ENCODE measurements at regions not wholly inside any gene's neighbourhood (a gene's known extent, or its start where the extent isn't known, plus 50 kb on each side); places are given as distances from the start of the nearest gene placed in this dataset.
"Not testable (repeated sequence)": the region's sequence is repeated elsewhere in the genome, so short reads cannot be mapped to it uniquely, and the experiment has no call there.

DNA sequence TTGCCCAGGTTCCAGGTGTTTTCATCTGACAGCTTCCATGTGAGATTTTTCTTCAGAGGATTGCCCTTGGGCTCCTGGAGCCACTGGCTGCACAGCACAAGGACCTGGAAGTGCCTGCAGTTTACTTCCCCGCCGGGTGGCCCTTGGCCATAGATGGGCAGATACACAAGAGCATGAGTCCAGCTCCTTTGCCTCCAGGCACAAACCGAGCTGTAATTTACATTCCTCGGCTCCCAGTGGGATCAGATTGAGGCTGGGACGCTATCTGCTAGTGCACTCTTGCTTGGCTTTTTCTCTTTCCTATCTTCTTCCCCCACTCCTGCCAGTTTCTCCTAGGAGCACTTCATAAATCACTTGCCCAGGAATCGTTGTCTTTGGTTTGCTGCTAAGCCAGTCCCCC lies 85.4 kb upstream of the RALY start:
- DNase-seq (ENCODE audit: low read depth): no peak

DNA sequence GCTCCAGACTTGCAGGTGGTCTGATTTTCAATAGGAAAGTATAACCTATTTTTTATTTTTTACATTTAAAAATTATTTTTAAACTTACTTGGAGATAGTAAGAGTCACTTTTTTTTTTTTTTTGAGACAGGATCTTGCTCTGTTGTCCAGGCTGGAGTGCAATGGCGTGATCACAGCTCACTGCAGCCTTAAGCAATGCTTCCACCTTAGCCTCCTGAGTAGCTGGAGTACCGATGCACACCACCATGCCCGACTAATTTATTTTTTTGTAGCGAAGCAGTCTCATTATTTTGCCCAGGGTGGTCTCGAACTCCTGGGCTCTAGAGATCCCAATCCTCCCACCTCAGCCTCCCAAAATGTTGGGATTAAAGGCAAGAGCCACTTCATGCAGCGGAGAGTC lies 84.8 kb upstream of the RALY start:
- no peak for DNase-seq (ENCODE audit: low read depth)

DNA sequence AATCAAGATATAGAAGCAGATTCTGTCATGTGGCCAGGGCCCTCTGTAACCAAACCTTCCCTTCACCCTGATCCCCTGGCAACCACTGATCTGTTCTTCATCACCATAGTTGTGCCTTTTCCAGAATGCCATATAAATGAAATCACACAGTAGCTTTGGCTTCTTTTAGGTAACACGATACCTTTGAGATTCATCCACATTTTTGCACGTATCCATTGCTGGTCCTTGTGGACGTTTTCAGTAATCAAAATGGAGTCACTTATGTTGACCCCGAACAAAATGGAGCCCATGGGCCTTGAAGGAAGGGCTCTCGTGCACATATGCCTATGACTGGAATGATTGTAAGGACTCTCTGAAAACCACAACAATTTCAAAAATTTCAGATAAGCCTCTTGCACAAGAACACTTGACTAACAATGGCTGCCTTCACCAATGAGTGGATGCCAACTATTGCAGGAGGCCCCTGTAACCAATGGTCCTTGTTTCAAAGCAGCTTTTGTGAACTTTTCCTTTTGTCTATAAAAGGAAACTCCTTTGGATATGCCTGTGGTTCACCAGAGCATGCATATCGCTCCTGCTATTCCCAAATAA lies 84.3 kb upstream of the RALY start:
- DNase-seq (ENCODE audit: low read depth): peak; percentile 79

DNA sequence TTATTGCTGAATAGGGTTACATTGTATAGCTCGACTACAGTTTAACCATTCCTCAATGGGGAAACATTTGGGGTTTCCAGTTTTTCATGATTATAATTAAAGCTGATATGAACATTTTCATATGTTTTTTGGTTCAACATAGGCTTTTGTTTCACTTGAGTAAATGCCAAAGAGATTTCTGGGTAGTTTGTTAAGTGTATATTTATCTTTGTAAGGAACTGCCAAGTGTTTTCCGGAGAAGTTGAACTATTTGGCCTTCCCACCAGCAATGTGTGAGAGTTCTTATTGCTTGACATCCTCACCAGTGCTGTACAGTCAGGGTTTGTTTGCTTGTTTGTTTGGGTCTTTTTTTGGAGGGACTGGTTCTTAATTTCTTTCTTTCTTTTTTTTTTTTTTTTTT lies 83.7 kb upstream of the RALY start:
- no peak for DNase-seq (ENCODE audit: low read depth)

DNA sequence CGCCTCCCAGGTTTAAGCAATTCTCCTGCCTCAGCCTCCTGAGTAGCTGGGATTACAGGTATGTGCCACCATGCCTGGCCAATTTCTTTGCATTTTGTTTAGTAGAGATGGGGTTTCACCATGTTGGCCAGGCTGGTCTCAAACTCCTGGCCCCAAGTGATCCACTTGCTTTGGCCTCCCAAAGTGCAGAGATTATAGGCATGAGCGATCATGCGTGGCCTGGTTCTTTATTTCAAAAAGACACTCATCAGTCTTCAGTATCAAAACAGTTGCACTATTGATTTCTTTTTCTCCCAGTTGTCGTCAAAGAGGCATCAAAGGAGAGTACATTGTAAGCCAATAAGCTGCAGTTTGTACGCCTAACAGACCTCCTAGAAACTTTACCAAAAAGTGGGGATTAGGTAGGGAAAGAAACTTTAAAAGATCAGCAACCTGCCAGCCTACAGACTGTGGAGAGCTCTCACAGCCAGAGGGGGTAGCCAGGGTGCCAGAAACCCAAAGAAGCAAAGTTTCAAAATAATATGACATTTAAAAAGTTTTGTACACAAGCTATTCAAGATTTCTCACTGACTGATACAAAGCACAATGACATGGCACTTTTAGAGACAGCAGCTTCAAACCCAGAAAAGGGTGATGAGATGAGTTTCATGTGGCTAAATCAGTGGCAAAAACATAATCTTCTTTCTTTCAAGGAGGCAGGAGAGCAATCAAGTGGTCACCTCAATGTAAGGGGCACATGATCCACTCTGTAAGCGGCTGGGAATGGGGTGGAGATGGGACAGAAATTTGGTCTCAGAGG lies 83.0 kb upstream of the RALY start:
- no peak for DNase-seq (ENCODE audit: low read depth)

DNA sequence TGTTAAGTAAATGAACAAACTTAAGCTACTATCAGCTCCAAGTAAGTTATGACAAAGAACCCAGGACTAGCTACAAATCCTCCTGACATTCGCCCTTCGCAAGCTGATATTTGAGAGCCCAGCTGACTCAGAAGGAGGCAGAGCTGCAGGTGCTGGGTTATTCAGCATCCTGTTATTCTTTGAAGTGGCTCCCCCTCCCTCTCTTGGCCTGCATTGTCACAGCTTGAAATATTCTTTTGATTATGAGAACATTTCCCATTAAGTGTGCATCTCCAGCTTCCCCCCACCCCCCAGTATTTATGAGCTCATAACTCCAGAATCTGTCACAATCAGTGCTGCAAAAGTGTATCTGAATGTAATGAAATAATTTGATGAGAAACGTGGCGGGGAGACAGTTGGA lies 78.8 kb upstream of the RALY start:
- DNase-seq (ENCODE audit: low read depth): no peak

DNA sequence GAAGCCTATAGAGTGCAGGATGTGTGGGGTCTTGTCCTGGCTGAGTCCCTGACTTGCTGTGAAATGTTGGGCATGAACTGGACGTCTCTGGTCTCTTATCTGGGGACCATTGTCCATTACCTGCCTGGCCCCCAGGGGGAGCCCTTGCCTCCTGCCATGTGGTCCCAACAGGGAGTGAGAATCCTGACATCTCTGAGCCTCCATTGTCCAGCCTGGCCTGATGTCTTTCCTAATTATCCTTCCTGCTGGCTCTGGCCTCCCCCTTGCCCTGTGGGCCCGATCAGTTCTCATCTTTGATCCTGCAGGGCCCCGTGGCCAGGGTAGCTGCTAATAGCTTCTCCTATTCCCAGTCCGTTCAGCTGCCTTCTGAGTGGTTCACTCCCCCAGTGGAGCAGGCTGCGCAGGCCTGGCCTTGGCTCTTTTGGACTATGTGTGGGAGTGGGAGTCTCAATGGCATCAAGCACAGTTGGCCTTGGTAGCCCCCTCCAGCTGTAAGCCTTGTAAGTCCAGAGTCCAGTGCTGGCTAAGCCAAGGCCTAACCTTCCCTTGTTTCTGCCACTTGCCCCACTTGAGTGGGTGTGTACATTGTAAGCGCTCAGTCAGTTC lies 77.9 kb upstream of the RALY start:
- no peak for DNase-seq (ENCODE audit: low read depth)

DNA sequence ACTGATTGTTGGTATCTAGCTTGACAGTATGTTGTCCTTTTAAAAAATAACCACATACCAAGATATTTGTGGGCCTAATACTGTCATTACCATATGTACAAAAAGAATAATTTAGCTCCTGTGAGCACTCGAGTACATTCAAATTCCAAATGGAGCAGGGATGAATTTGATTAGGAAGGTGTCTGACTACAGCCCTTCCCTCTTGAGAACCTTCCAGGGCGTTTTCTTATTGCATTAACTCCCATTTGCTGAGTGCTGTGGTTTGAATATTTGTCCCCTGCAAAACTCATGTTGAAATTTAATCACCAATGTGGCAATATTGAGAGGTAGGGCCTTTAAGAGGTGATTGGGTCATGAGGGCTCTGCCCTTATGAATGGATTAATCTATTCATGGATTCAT lies 76.9 kb upstream of the RALY start:
- DNase-seq (ENCODE audit: low read depth): no peak

DNA sequence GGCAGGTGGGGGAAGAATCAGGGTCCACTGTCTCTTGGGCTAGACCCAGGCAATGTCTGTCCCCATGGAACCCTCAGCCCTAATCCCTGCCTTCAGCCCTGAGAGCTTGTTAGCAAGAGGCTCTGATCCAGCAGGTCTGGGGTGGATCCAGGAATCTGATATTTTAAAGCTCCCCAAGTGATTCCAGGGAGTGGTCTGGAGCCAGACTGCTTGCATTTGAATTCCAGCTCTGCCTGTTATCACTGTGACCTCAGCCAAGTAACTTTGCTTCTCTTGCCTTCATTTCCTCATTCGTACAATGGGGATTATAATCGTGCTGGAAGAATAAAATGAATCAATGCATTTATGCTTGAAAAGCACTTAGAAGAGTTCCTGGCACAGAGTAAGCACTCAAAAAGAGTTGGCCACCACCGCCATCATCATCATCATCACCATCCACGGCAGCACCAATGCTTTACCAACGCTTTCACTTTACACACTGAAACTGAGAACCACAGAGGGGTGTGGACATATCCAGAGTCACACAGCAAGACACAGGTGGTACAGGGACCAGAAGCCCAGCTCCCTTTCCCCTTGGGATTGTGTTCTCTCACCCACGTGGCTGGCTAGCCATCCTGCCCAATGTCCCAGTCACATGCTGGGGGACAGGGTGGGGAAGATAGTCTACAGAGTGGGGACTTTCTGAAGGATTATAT lies 75.7 kb upstream of the RALY start:
- no peak for DNase-seq (ENCODE audit: low read depth)

DNA sequence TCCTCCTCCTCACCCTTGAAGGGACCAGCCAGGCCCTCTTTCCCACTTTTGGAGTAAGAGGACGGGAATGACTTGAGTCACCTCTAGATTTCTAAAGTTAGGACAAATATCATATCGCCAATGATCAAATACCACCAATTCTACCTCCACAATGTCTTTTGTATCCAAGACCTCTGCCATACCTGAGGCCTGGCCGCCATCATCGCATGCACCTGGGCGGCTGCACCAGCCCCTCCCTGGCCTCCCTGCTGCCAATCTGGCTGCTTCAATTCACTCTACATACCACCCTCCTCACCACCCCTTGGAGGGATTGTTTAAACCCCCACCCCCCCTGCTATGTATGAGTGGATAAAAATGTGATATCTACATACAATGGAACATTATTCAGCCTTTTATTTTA lies 75.0 kb upstream of the RALY start:
- DNase-seq (ENCODE audit: low read depth): no peak

DNA sequence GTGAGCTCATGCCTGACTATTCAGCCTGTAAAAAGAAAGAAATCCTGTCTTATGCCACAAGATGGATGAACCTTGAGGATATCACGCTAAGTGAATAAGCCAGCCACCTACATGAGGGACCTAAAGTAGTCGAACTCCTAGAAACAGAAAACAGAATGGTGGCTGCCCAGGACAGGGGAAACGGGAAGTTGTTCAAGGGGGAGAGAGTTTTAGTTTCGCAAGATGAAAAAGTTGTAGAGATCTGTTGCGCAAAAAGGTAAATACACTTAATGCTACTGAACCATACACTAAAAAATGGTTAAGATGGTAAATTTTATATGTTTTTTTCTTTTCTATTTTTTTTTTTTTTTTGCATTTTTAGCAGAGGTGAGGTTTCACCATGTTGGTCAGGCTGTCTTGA lies 74.1 kb upstream of the RALY start:
- DNase-seq (ENCODE audit: low read depth): no peak

DNA sequence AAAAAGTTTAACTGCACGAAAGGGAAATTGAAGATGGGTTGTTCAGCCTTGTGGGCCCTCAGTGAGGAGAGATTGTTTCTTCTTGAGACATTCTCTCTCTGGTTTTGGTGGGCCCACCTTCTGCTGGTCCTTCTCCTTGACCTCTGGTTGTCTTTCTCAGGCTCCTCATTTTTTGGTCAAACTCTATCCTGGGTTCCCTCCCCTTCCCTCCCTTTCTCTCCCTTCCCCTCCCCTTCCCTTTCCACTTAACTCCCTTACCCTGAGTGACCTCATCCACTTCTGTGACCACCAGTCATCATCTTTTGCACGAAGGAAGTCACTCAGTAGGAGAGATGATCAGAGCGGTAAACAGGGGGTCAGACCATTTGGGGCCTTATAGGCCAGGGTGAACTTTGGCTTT lies 71.5 kb upstream of the RALY start:
- no peak for DNase-seq (ENCODE audit: low read depth)

DNA sequence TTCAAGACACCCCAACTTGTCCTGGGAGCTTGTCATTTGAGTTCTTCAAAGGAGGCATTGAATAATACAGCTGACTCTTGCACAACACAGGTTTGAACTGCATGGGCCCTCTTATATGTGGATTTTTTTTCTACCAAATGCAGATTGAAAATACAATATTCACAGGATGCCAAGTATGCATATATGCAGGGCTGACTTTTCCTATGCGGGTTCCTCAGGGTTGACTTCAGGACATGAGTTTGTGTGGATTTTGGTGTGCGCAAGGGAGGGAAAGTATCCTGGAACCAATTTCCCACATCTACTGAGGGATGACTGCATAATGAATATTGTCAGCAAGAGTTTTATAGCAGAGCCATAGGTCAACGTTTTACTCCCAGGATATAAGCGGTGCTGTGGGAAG lies 70.0 kb upstream of the RALY start:
- DNase-seq (ENCODE audit: low read depth): no peak

DNA sequence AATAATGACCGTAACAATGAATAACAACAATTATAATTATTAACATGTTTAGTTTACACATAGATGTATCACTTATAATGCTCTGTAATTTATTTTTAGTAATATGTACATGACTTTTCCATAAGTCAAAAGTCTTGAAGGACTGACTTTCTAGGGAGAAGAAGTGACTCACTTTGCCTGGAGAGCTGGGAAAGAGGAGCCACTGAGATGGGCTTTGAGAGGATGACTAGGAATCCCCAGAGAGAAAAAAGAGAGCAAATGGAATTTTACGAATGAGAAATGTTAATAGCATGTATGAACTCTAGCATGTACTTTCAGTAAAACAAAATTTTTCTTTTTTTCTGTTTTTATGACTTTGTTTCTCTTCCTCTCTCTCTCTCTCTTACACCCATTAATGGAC lies 67.8 kb upstream of the RALY start:
- DNase-seq (ENCODE audit: low read depth): no peak

DNA sequence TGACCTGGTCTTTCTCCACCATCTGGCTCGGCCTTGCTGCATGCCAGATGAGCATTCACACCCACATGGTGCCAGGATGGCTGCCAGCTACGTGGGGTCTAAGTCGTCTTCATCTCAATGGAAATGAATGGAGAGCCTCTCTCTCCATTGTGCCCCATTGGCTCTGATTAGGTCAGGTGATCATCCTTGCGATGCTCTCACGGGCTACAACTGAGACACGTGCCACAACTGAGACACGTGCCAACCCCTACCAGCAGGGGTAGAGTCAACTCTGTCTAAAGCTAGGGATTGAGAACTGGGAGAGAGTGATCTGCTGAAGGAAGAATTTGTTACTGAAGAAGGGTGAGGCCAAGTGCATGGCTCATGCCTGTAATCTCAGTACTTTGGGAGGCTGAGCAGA lies 67.3 kb upstream of the RALY start:
- DNase-seq (ENCODE audit: low read depth): no peak

DNA sequence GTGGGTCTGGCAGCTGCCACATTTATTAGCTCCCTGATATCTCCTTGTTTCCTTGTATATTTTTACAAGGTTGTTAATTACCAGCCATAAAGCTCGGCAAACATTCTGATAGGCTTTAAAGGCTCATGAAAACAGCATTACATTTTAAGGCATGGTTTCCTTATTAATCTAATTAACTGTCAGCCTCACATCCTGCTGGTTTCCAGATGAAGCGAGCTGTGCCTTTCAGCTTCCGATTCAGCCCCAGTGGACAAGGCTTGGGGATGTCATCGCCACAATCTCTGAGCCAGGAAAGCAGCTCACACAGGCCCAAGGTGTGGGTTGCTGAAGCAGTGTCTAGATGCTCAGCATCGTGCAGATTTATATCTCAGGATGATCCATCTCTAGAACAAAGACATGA lies 66.0 kb upstream of the RALY start:
- DNase-seq (ENCODE audit: low read depth): no peak

DNA sequence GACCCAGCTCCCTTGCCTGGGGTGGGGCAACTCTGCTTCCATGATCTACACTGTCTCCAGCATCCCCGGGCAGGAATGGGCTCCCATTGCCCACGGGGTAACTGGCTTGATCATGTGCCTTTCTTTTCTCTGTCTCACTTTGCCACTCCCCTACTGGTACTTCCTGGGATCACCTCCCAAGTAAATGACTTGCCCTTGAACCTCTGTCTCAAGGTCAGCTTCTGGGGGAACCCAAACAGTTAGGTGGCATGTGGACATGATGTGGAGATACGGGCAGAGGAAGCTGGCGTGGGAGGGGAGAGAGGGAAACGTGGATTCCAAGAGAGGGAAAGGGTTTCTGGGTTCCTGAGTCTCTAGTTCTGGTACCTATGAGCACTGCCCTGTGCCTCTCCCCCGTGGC lies 63.8 kb upstream of the RALY start:
- DNase-seq (ENCODE audit: low read depth): no peak

DNA sequence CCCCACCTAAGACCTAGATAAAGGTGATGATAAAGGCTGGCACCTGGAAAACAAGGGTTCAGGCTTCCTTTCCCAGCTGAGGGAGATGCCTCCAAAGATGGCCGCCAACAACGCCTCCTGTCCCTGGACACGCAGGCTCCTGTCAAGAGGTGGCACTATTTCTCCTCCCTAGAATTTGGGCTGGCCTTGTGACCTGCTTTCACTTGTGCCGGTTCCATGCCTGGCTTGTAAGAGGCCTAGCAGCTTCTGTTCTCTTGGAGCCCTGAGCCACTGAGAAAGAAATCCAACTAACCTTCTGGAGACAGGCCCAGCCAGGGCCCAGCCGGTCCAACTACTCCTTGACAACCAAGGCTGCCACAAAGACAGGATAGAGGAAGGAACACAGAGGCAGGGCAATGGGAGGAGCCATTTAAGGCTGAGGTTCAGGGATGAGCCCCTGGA lies 60.2 kb upstream of the RALY start:
- DNase-seq (ENCODE audit: low read depth): peak; percentile 42

DNA sequence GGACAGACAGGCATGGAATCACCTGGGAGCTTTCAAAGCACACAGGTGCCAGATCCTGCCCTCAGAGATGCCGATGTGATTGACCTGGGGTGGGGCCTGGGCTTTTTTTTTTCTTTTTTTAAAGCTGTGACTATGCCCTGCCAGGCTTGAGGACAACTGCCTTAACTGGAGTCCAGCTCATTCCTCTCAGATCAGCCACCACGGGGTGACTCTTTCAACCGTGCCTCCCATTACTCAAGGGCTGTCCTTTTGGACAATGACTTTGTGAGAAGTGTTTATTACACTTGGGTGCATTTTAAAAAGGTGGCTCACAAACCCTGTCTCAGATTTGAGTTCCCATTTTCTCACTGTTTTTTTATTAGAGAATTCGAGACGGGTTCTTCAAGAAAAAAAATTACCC lies 57.1 kb upstream of the RALY start:
- no peak for DNase-seq (ENCODE audit: low read depth)

DNA sequence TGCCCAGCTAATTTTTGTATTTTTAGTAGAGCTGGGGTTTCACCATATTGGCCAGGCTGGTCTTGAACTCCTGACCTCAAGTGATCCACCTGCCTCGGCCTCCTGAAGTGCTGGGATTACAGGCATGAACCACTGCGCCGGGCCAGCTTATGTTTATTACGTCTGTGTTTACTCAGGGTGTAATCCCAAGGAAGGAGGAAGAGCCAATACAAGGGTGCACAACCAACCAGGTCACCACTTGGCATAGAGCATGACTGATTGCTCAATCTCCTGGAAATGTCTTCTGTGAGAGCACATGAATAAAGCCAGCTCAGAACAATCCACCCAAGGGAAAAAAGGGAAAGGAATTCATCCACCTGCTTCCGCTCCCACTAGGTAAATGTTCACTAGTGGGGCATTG lies 54.7 kb upstream of the RALY start:
- not testable (repeated sequence) for DNase-seq (ENCODE audit: low read depth)

DNA sequence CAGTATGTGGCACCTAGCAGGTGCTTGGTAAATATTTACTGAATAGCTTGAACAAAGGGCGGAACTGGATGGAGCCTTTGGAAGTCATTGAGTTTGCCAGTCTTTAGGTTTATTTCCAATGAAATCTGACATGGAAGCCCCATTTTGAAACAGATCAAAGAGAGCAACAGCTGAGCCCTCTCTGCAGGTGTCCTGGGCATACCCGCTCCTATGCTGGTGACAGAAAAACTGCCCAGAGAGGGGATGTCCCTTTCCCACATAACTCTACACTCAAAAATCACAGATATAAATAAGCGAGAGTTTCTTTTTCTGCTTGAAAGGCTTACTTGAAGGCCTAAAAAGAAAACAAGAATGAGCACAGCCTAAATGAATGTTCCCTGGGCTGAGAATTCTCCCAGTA lies 53.0 kb upstream of the RALY start:
- no peak for DNase-seq (ENCODE audit: low read depth)
